H9 (cell line): ENCODE measurements at regions not wholly inside any gene's neighbourhood (a gene's known extent, or its start where the extent isn't known, plus 50 kb on each side); places are given as distances from the start of the nearest gene placed in this dataset.
"Not testable (repeated sequence)": the region's sequence is repeated elsewhere in the genome, so short reads cannot be mapped to it uniquely, and the experiment has no call there.

Experiments used
- DNase-seq: peaks from one replicate; pipeline ENCODE4 v3.0.0-alpha.2; 2017
- H2AFZ ChIP-seq: one replicate; pipeline ENCODE4 v1.6.1; 2013; ENCODE audit warnings: mild to moderate bottlenecking, low read length, control low read depth, moderate library complexity
- H2AK5ac ChIP-seq: 2 replicates; pipeline ENCODE4 v1.6.1; 2013; ENCODE audit warnings: low read length, control low read depth, mixed read lengths; ENCODE audit not compliant: insufficient read length
- H2BK120ac ChIP-seq: one replicate; pipeline ENCODE4 v1.6.1; 2013; ENCODE audit warnings: low read depth, mild to moderate bottlenecking, low read length, control low read depth, inconsistent platforms; ENCODE audit not compliant: poor library complexity, severe bottlenecking
- H2BK12ac ChIP-seq: 2 replicates; pipeline ENCODE4 v1.6.1; 2013; ENCODE audit warnings: low read length, control low read depth, mixed read lengths, low read depth; ENCODE audit not compliant: insufficient read length
- H2BK15ac ChIP-seq: 2 replicates; pipeline ENCODE4 v1.6.1; 2013; ENCODE audit warnings: low read depth, low read length, control low read depth
- H2BK20ac ChIP-seq: one replicate; pipeline ENCODE4 v1.6.1; 2013; ENCODE audit warnings: low read depth, mild to moderate bottlenecking, low read length, control low read depth, inconsistent platforms; ENCODE audit not compliant: poor library complexity, severe bottlenecking
- H2BK5ac ChIP-seq: 2 replicates; pipeline ENCODE4 v1.6.1; 2013; ENCODE audit warnings: low read length, control low read depth, mixed read lengths; ENCODE audit not compliant: insufficient read length
- H3K14ac ChIP-seq: 2 replicates; pipeline ENCODE4 v1.6.1; 2013; ENCODE audit warnings: low read length, control low read depth; ENCODE audit not compliant: insufficient read depth
- H3K18ac ChIP-seq: 2 replicates; pipeline ENCODE4 v1.6.1; 2013; ENCODE audit warnings: low read depth, mild to moderate bottlenecking, mixed read lengths, low read length, control low read depth; ENCODE audit not compliant: insufficient read length
- H3K23ac ChIP-seq: 2 replicates; pipeline ENCODE4 v1.6.1; 2013; ENCODE audit warnings: low read length, control low read depth, mixed read lengths, low read depth; ENCODE audit not compliant: insufficient read length
- H3K23me2 ChIP-seq: 2 replicates; pipeline ENCODE4 v1.6.1; 2013; ENCODE audit warnings: low read depth, mild to moderate bottlenecking, mixed read lengths, low read length, control low read depth; ENCODE audit not compliant: insufficient read length, poor library complexity, severe bottlenecking
- H3K27ac ChIP-seq: 2 replicates; pipeline ENCODE4 v1.5.1; 2013; ENCODE audit warnings: low read length, control low read depth, mixed read lengths, low read depth; ENCODE audit not compliant: insufficient read length
- H3K27me3 ChIP-seq: 2 replicates; pipeline ENCODE4 v1.6.1; 2013; ENCODE audit warnings: low read length, control low read depth, inconsistent platforms; ENCODE audit not compliant: insufficient read depth
- H3K4ac ChIP-seq: 2 replicates; pipeline ENCODE4 v1.6.1; 2013; ENCODE audit warnings: low read depth, mild to moderate bottlenecking, control low read depth, inconsistent platforms, low read length, moderate library complexity
- H3K4me1 ChIP-seq: 2 replicates; pipeline ENCODE4 v1.6.1; 2013; ENCODE audit warnings: low read length, control low read depth, inconsistent platforms; ENCODE audit not compliant: insufficient read depth
- H3K4me2 ChIP-seq: 2 replicates; pipeline ENCODE4 v1.6.1; 2013; ENCODE audit warnings: low read length, control low read depth, mixed read lengths; ENCODE audit not compliant: insufficient read length, insufficient read depth
- H3K56ac ChIP-seq: 2 replicates; pipeline ENCODE4 v1.6.1; 2013; ENCODE audit warnings: low read depth, mild to moderate bottlenecking, mixed read lengths, low read length, control low read depth; ENCODE audit not compliant: insufficient read length
- H3K79me1 ChIP-seq: 2 replicates; pipeline ENCODE4 v1.6.1; 2013; ENCODE audit warnings: low read depth, mild to moderate bottlenecking, moderate library complexity, low read length, control low read depth, inconsistent platforms; ENCODE audit not compliant: insufficient read depth, poor library complexity, severe bottlenecking
- H3K79me2 ChIP-seq: 2 replicates; pipeline ENCODE4 v1.6.1; 2013; ENCODE audit warnings: low read length, control low read depth, inconsistent platforms; ENCODE audit not compliant: insufficient read depth
- H3K9ac ChIP-seq: 2 replicates; pipeline ENCODE4 v1.6.1; 2013; ENCODE audit warnings: low read length, control low read depth, mixed read lengths; ENCODE audit not compliant: insufficient read length; ENCODE audit errors: extremely low read depth
- H3K9me3 ChIP-seq: one replicate; pipeline ENCODE4 v1.6.1; 2013; ENCODE audit warnings: low read depth, low read length, inconsistent platforms; ENCODE audit not compliant: control insufficient read depth
- H3T11ph ChIP-seq: one replicate; pipeline ENCODE4 v1.6.1; 2013; ENCODE audit warnings: mild to moderate bottlenecking, low read length, control low read depth, inconsistent platforms
- H4K20me1 ChIP-seq: one replicate; pipeline ENCODE4 v1.6.1; 2013; ENCODE audit not compliant: control insufficient read depth, insufficient read length, insufficient read depth
- H4K5ac ChIP-seq: 2 replicates; pipeline ENCODE4 v1.6.1; 2013; ENCODE audit warnings: low read depth, mild to moderate bottlenecking, mixed read lengths, low read length, control low read depth; ENCODE audit not compliant: insufficient read length
- H4K8ac ChIP-seq: replicated peaks from 2 replicates; pipeline ENCODE4 v1.6.1; 2013; ENCODE audit warnings: low read length, control low read depth, mixed read lengths, low read depth; ENCODE audit not compliant: insufficient read length
- H4K91ac ChIP-seq: 2 replicates; pipeline ENCODE4 v1.6.1; 2013; ENCODE audit warnings: low read depth, mild to moderate bottlenecking, moderate library complexity, mixed read lengths, low read length, control low read depth; ENCODE audit not compliant: insufficient read length
- H3K27ac Mint-ChIP-seq, 3 experiments: 2 replicates in 2 of 3; 3 replicates in 1 of 3; pipeline ENCODE4 v1.8.0; 2020 to 2021; ENCODE audit warnings: mixed read lengths in 3 of 3, mild to moderate bottlenecking in 1 of 3, moderate library complexity in 1 of 3
- H3K27me3 Mint-ChIP-seq: 2 replicates; pipeline ENCODE4 v1.8.0; 2021; ENCODE audit warnings: low read depth, mild to moderate bottlenecking, moderate library complexity, mixed read lengths
- H3K36me3 Mint-ChIP-seq, 3 experiments: 2 replicates in 2 of 3; 3 replicates in 1 of 3; pipeline ENCODE4 v1.8.0; 2020 to 2021; ENCODE audit warnings: low read depth in 3 of 3, mixed read lengths in 3 of 3; ENCODE audit not compliant: insufficient read depth in 1 of 3
- H3K4me1 Mint-ChIP-seq, 2 experiments: 2 replicates each; pipeline ENCODE4 v1.8.0; 2020; ENCODE audit warnings: mixed read lengths in 2 of 2
- H3K4me3 Mint-ChIP-seq, 2 experiments: 2 replicates in 1 of 2; 3 replicates in 1 of 2; pipeline ENCODE4 v1.8.0; 2020 to 2021; ENCODE audit warnings: mild to moderate bottlenecking in 2 of 2, mixed read lengths in 2 of 2, moderate library complexity in 1 of 2
- H3K9me3 Mint-ChIP-seq, 2 experiments: 2 replicates in 1 of 2; 3 replicates in 1 of 2; pipeline ENCODE4 v1.8.0; 2020; ENCODE audit warnings: mild to moderate bottlenecking in 2 of 2, mixed read lengths in 2 of 2, moderate library complexity in 1 of 2
- WGBS: extraction: QIAGEN DNeasy Blood & Tissue Kit; methylation state at CpG from one replicate; pipeline ENCODE4 v1.1.7; 2013; ENCODE audit warnings: missing lambda C conversion rate, low lambda C conversion rate, mixed read lengths; ENCODE audit not compliant: insufficient read length; ENCODE audit errors: extremely low coverage; 5-methylcytosine and 5-hydroxymethylcytosine counted together
- TF ChIP-seq, protein P1 (sequence below): fragments of 200-600 bp; sonication (generic); conservative IDR thresholded peaks from 3 replicates; pipeline ENCODE4 v1.8.0; 2021; ENCODE audit warnings: antibody characterized with exemption, mild to moderate bottlenecking

DNA sequence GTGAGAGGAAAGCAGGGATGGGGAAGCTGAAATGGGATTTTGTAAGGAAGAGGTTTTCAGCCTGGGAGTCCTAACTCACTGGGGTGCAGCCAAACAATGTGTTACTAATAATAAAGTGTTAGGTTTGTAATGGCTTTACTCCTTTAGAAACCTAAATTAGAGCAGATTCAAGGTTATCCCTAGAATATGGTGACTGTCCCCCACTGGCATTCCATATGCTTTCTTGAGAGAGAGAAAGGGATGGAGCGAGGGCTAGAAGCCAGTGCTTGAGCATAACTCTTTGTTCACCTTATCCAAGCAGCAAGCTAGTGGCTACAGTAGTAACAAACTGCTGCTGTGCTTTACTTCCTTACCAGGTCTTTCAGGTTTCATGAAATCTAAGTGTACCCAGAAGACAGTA, 249.1 kb upstream of the PGRMC2 start:
- Histone ChIP-seq H3K9me3 (no peaks in the 10 kb centered on the region), H3K23ac (no peak overlapping the region), H3K4me2 (no peak overlapping the region), H2AK5ac (no peak overlapping the region), H2BK12ac (no peak overlapping the region), H3K4ac (no peak overlapping the region), H3K18ac (no peak overlapping the region), H3T11ph (no peak overlapping the region), H4K5ac (no peak overlapping the region), H3K79me1 (no peaks in the 10 kb centered on the region), H4K91ac (no peak overlapping the region), H4K20me1 (no peaks in the 10 kb centered on the region), H3K27ac (no peak overlapping the region), H3K27me3 (no peaks in the 10 kb centered on the region), H4K8ac (no peak overlapping the region), H3K4me1 (no peaks in the 10 kb centered on the region; the same call in 1 of the 2 replicates), H3K23me2 (no peaks in the 10 kb centered on the region), H2AFZ (no peak overlapping the region), H3K14ac (no peak overlapping the region), H2BK120ac (no peak overlapping the region), H3K79me2 (no peaks in the 10 kb centered on the region), H2BK20ac (no peak overlapping the region), H3K9ac (no peak overlapping the region), H2BK15ac (no peak overlapping the region), H3K56ac (no peak overlapping the region), H2BK5ac (no peak overlapping the region)
- H3K36me3 Mint-ChIP-seq, result peaks cover 0 to 20% (median 1%) of the 10 kb centered on the region in 3 experiments; a peak in 3 of 7 replicates
- TF ChIP-seq, protein P1, sequence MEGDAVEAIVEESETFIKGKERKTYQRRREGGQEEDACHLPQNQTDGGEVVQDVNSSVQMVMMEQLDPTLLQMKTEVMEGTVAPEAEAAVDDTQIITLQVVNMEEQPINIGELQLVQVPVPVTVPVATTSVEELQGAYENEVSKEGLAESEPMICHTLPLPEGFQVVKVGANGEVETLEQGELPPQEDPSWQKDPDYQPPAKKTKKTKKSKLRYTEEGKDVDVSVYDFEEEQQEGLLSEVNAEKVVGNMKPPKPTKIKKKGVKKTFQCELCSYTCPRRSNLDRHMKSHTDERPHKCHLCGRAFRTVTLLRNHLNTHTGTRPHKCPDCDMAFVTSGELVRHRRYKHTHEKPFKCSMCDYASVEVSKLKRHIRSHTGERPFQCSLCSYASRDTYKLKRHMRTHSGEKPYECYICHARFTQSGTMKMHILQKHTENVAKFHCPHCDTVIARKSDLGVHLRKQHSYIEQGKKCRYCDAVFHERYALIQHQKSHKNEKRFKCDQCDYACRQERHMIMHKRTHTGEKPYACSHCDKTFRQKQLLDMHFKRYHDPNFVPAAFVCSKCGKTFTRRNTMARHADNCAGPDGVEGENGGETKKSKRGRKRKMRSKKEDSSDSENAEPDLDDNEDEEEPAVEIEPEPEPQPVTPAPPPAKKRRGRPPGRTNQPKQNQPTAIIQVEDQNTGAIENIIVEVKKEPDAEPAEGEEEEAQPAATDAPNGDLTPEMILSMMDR, result no peak
- no peak for DNase-seq
- WGBS, result no CpG with 5 or more reads among the region's 1 CpG
- H3K4me3 Mint-ChIP-seq, result no peak overlapping the region
- peaks cover 2 to 8% of the 10 kb centered on the region in 2 experiments; a peak in 3 of 5 replicates for H3K9me3 Mint-ChIP-seq
- peaks cover 3 to 4% of the 10 kb centered on the region in 2 experiments; a peak in 2 of 4 replicates for H3K4me1 Mint-ChIP-seq
- no peaks in the 10 kb centered on the region; the same call in 1 of the 2 replicates for H3K27me3 Mint-ChIP-seq
- H3K27ac Mint-ChIP-seq, result no peak overlapping the region

DNA sequence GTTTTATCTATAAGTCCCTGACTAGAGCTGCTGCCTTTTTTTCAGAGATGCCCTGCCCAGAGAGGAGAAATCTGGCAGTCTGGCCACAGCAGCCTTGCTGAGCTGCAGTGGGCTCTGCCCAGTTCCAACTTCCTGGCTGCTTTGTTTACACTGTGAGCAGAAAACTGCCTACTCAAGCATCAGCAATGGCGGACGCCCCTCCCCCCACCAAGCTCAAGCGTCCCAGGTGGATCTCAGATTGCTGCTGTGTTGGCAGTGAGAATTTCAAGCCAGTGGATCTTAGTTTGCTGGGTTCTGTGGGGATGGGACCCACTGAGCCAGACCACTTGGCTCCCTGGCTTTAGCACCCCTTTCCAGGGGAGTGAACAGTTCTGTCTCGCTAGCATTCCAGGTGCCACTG, 247.9 kb upstream of the PGRMC2 start:
- H3K27ac Mint-ChIP-seq, result peak overlapping the region in 1 of 3 experiments; percentile 59; a peak in 2 of 7 replicates
- no CpG with 5 or more reads among the region's 4 CpGs for WGBS
- H3K27me3 Mint-ChIP-seq, result not testable (repeated sequence)

More for the DNA sequence above, 247.9 kb upstream of the PGRMC2 start:
- not testable (repeated sequence) for H3K56ac ChIP-seq, H3K9ac ChIP-seq, H3K9me3 Mint-ChIP-seq, H2AFZ ChIP-seq, H3T11ph ChIP-seq, H4K20me1 ChIP-seq, H3K79me1 ChIP-seq, H3K4ac ChIP-seq, H3K9me3 ChIP-seq, H2BK15ac ChIP-seq, H2AK5ac ChIP-seq, H3K4me1 Mint-ChIP-seq, H3K79me2 ChIP-seq, H3K4me2 ChIP-seq, H3K4me1 ChIP-seq, H3K27me3 ChIP-seq, H3K23me2 ChIP-seq, H2BK5ac ChIP-seq, H2BK12ac ChIP-seq, H4K91ac ChIP-seq, H2BK120ac ChIP-seq, H3K4me3 Mint-ChIP-seq, H3K23ac ChIP-seq, H4K8ac ChIP-seq, H4K5ac ChIP-seq, H3K27ac ChIP-seq, H2BK20ac ChIP-seq, H3K18ac ChIP-seq
- peaks cover 0 to 20% (median 1%) of the 10 kb centered on the region in 3 experiments; a peak in 3 of 7 replicates for H3K36me3 Mint-ChIP-seq
- peak overlapping the region; percentile 65; the same call in 1 of the 2 replicates for H3K14ac ChIP-seq
- DNase-seq, result peak; percentile 48
